ENCODE measurements at regions not wholly inside any gene's neighbourhood (a gene's known extent, or its start where the extent isn't known, plus 50 kb on each side); places are given as distances from the start of the nearest gene placed in this dataset.

DNA sequence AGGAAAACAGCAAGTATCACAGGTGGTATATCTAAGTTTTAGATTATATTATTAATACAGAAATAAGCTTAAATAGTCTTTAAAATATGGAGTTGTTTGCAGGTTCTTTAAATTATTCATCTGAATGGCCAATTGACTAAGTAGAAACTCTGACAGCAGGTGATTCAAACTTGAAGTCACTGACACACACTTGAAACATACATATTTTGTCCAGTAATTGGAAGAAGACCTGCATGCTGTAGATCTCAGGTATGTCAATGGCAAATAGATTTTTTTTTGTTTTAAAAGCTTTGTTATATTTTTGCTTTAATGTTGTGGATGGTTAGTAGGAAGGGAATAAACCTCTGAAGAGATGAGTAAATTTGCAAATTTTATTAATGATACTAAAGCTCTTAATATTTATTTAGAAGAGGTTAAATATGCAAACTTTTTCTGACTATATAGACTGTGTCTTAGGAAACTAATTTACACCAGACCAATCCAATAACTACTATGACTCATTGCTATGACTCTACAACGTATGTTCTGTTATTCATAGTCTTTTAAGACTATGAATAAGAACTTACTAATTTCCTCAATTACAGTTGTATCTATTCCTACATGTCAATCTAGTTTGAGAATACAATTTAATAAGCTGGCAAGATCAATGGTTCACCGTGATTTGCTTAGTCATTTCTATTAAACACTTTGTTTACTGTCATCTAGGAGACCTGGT is 53.9 kb upstream of the RORB start (continued):
- TF ChIP-seq ZBTB33 (IDR thresholded peaks at IDR 0.05; ENCODE audit: borderline replicate concordance, low read depth) (no peak), IRF3 (IDR thresholded peaks at IDR 0.05; ENCODE audit: low read depth, low read length) (no peak), EP300 (IDR thresholded peaks at IDR 0.05; ENCODE audit: borderline replicate concordance in 1 of 2, low read depth in 1 of 2, low read length in 1 of 2) (no peak), ELF1 (IDR thresholded peaks at IDR 0.05) (no peak), EZH2phosphoT487 (IDR thresholded peaks at IDR 0.05; ENCODE audit: borderline replicate concordance, low read depth) (no peak), RFX5 (IDR thresholded peaks at IDR 0.05; ENCODE audit: low read length) (no peak)
- TF ChIP-seq, protein P1, sequence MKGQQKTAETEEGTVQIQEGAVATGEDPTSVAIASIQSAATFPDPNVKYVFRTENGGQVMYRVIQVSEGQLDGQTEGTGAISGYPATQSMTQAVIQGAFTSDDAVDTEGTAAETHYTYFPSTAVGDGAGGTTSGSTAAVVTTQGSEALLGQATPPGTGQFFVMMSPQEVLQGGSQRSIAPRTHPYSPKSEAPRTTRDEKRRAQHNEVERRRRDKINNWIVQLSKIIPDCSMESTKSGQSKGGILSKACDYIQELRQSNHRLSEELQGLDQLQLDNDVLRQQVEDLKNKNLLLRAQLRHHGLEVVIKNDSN (IDR thresholded peaks at IDR 0.05; ENCODE audit: borderline replicate concordance, low read depth): no peak

- H3K4me2 ChIP-seq: no peak overlapping the region
- H3K79me2 ChIP-seq (ENCODE audit: insufficient read depth): no peaks in the 10 kb centered on the region
- TF ChIP-seq SMC3 (IDR thresholded peaks at IDR 0.05; ENCODE audit: low read depth, low read length): no peak
- peak; percentile 33; the same call in 1 of the 2 replicates for TF ChIP-seq GATA2 (CRISPR knock-in tag; IDR thresholded peaks at IDR 0.05)
- H2AFZ ChIP-seq (ENCODE audit: low read depth): no peak overlapping the region
- CTCF ChIA-PET: interaction anchor here (1.4 kb wide), 1 partner anchor 22 kb away, joined by 4 read pairs; no protein-coding TSS in a partner anchor
- no peak overlapping the region for H3K27ac ChIP-seq (ENCODE audit: low read depth in 2 of 2, low read length in 1 of 2)
- H3K4me3 ChIP-seq (ENCODE audit: low read depth in 2 of 2, low read length in 1 of 2): no peak overlapping the region
- no peaks in the 10 kb centered on the region for H3F3A ChIP-seq (replicated peaks; ENCODE audit: insufficient read depth)
- WGBS (ENCODE audit: low lambda C conversion rate): 27% methylated on average over 6 of the region's 6 CpGs
- DNase-seq: peak; percentile 15
- no peaks in the 10 kb centered on the region for H3K9me3 ChIP-seq
- no peaks in the 10 kb centered on the region for H3K36me3 ChIP-seq (replicated peaks in 1 of 2; ENCODE audit: control insufficient read depth in 1 of 2, insufficient read depth in 2 of 2, low read length in 1 of 2)
- POLR2A ChIA-PET: no interaction called here
- H3K9ac ChIP-seq: no peak overlapping the region
- H4K20me1 ChIP-seq (ENCODE audit: insufficient read depth): no peaks in the 10 kb centered on the region
- H3K27me3 ChIP-seq (ENCODE audit: insufficient read depth): no peaks in the 10 kb centered on the region
- no peaks in the 10 kb centered on the region for H3K9me2 ChIP-seq
- H3K4me1 ChIP-seq (ENCODE audit: control insufficient read depth in 1 of 2, insufficient read depth in 2 of 2, low read depth in 1 of 2, low read length in 1 of 2): no peaks in the 10 kb centered on the region; a peak in 2 of 4 replicates
These were observed 52.8 kb upstream of the RORB start for GRCh38 chr9:74444369-74444768.

Small RNAs in the stretch of these regions (small RNA-seq; reads per million reads assigned to genes)
- gene RNA5SP286: 0 to 133 (median 0.21) reads per million in 7 experiments

All from SK-N-SH (cell line).